Endothelial cell of umbilical vein (primary cell): ENCODE measurements at regions not wholly inside any gene's neighbourhood (a gene's known extent, or its start where the extent isn't known, plus 50 kb on each side); places are given as distances from the start of the nearest gene placed in this dataset.

Experiments used
- BruUV-seq: library from RNA; stranded (reverse); fragments of 400-500 nt; replicated peaks from 2 replicates; lab custom pipeline; 2021; lab: Mats Ljungman, UMichigan
- CTCF ChIA-PET: fragments of 300-600, 350-600 bp; sonication (Branson Sonifier 250); formaldehyde crosslinking; loops from one replicate; lab custom pipeline; 2021; ENCODE audit warnings: antibody characterized with exemption, inconsistent platforms; lab: Charles Lee
- POLR2A ChIA-PET: fragments of 300-600, 350-600 bp; sonication (Branson Sonifier 250); formaldehyde crosslinking; loops from one replicate; lab custom pipeline; 2021; ENCODE audit warnings: antibody characterized with exemption, inconsistent platforms; lab: Charles Lee
- DNase-seq: peaks from one replicate; pipeline ENCODE4 v3.0.0-alpha.2; 2011; ENCODE audit warnings: low read depth, low spot score
- FAIRE-seq: peaks from 2 replicates; lab custom pipeline; 2011; peaks lifted over from hg19 to GRCh38; lab: Jason Lieb, UNC
- H2AFZ ChIP-seq: 2 replicates; pipeline ENCODE4 v1.6.0; 2012; ENCODE audit warnings: low read depth, low read length, control low read depth, inconsistent platforms
- H3K27ac ChIP-seq: 2 replicates; pipeline ENCODE4 v1.5.1; 2011; ENCODE audit warnings: low read depth, mild to moderate bottlenecking, control low read depth, low read length, moderate library complexity; ENCODE audit not compliant: insufficient read depth
- H3K27me3 ChIP-seq, 2 experiments: 2 replicates each; pipeline versions ENCODE4 v1.6.0 to v1.6.1; 2011; ENCODE audit warnings: low read length in 2 of 2, mixed read lengths in 1 of 2; ENCODE audit not compliant: control insufficient read depth in 2 of 2, insufficient read depth in 2 of 2
- H3K36me3 ChIP-seq, 2 experiments: 2 replicates in 1 of 2; 3 replicates in 1 of 2; pipeline ENCODE4 v1.5.1; 2011; ENCODE audit warnings: low read length in 2 of 2, mild to moderate bottlenecking in 1 of 2, moderate library complexity in 1 of 2; ENCODE audit not compliant: control insufficient read depth in 2 of 2, insufficient read depth in 2 of 2; ENCODE audit errors: extremely low read depth in 1 of 2
- H3K4me1 ChIP-seq: 3 replicates; pipeline ENCODE4 v1.5.1; 2011; ENCODE audit warnings: mild to moderate bottlenecking, low read length; ENCODE audit not compliant: control insufficient read depth, insufficient read depth; ENCODE audit errors: extremely low read depth
- H3K4me2 ChIP-seq: 2 replicates; pipeline ENCODE4 v1.6.1; 2011; ENCODE audit warnings: low read length, control low read depth, mixed read lengths; ENCODE audit not compliant: insufficient read depth
- H3K4me3 ChIP-seq, 3 experiments: fragments of 200-600 bp in 1 of 3; sonication (generic), shearing (Covaris generic) in 1 of 3; replicated peaks in 1 of 3; 2 replicates each; pipeline ENCODE4 v1.5.1; 2011 to 2016; ENCODE audit warnings: control low read depth in 3 of 3, low read length in 3 of 3, mild to moderate bottlenecking in 2 of 3, inconsistent platforms in 1 of 3, low read depth in 1 of 3, moderate library complexity in 1 of 3; ENCODE audit not compliant: insufficient read depth in 1 of 3
- H3K79me2 ChIP-seq: 2 replicates; pipeline ENCODE4 v1.6.0; 2012; ENCODE audit warnings: low read length, inconsistent platforms; ENCODE audit not compliant: control insufficient read depth, insufficient read depth
- H3K9ac ChIP-seq: replicated peaks from 2 replicates; pipeline ENCODE3; 2011; ENCODE audit warnings: low read length, control low read depth; ENCODE audit not compliant: insufficient read depth; ENCODE audit errors: extremely low read depth
- H3K9me1 ChIP-seq: replicated peaks from 3 replicates; pipeline ENCODE4 v1.6.0; 2011; ENCODE audit warnings: mild to moderate bottlenecking, low read length; ENCODE audit not compliant: control insufficient read depth, insufficient read depth; ENCODE audit errors: extremely low read depth
- H3K9me3 ChIP-seq: replicated peaks from 2 replicates; pipeline ENCODE4 v1.5.1; 2012; ENCODE audit warnings: low read length, inconsistent platforms; ENCODE audit not compliant: control insufficient read depth, insufficient read depth
- H4K20me1 ChIP-seq: replicated peaks from 2 replicates; pipeline ENCODE3; 2011; ENCODE audit warnings: mild to moderate bottlenecking, low read length; ENCODE audit not compliant: control insufficient read depth, insufficient read depth; ENCODE audit errors: extremely low read depth
- EZH2 ChIP-seq: IDR thresholded peaks from 2 replicates; pipeline ENCODE4 v1.6.1; 2012; ENCODE audit warnings: borderline replicate concordance, low read depth, mild to moderate bottlenecking, moderate library complexity, low read length, inconsistent platforms; ENCODE audit not compliant: severe bottlenecking
- FOS ChIP-seq: IDR thresholded peaks from 2 replicates; pipeline ENCODE4 v1.6.1; 2011; ENCODE audit warnings: mild to moderate bottlenecking, low read length, moderate library complexity, borderline replicate concordance; ENCODE audit not compliant: insufficient read depth
- GATA2 ChIP-seq: IDR thresholded peaks from 2 replicates; pipeline ENCODE4 v1.7.0; 2011; ENCODE audit warnings: low read depth, mild to moderate bottlenecking, moderate library complexity, mixed read lengths, low read length; ENCODE audit not compliant: insufficient read length, insufficient read depth
- JUN ChIP-seq: IDR thresholded peaks from 2 replicates; pipeline ENCODE4 v1.6.1; 2011; ENCODE audit warnings: borderline replicate concordance, low read depth; ENCODE audit not compliant: insufficient read length, insufficient read depth
- MYC ChIP-seq: IDR thresholded peaks from one replicate; pipeline ENCODE4 v1.6.1; 2011; ENCODE audit warnings: mild to moderate bottlenecking, low read depth, low read length
- POLR2A ChIP-seq: IDR thresholded peaks from 2 replicates; pipeline ENCODE4 v1.6.1; 2012; ENCODE audit warnings: low read depth, mild to moderate bottlenecking, control low read depth, low read length
- POLR2AphosphoS5 ChIP-seq: IDR thresholded peaks from 2 replicates; pipeline ENCODE4 v1.6.1; 2012; ENCODE audit warnings: low read depth, mild to moderate bottlenecking, control low read depth, low read length, moderate library complexity; ENCODE audit not compliant: insufficient read depth
- dilution Hi-C: fragments of 300-500 bp; cut with MboI; formaldehyde crosslinking; loops from one replicate; pipeline ENCODE4 v1.15.0; 2019; ENCODE audit warnings: low sequenced_read_pairs; ENCODE audit not compliant: extremely low pct_ligation_motif_present
- intact Hi-C: fragments of 100-400 bp; cut with micrococcal nuclease; formaldehyde crosslinking; loops from one replicate; pipeline ENCODE4 v1.10.0; 2022
- TF ChIP-seq, protein P1 (sequence below), 2 donors: IDR thresholded peaks; 1 replicate in 1 of 2; 2 replicates in 1 of 2; pipeline ENCODE4 v1.5.1; 2011; ENCODE audit warnings: low read length in 2 of 2, mild to moderate bottlenecking in 2 of 2, moderate library complexity in 2 of 2, control low read depth in 1 of 2, inconsistent platforms in 1 of 2, low read depth in 1 of 2; ENCODE audit not compliant: insufficient read depth in 1 of 2; ENCODE audit errors: extremely low read depth in 1 of 2
- TF ChIP-seq, protein P2 (sequence below): IDR thresholded peaks from 2 replicates; pipeline ENCODE4 v1.6.1; 2011; ENCODE audit not compliant: insufficient read depth, insufficient read length

DNA sequence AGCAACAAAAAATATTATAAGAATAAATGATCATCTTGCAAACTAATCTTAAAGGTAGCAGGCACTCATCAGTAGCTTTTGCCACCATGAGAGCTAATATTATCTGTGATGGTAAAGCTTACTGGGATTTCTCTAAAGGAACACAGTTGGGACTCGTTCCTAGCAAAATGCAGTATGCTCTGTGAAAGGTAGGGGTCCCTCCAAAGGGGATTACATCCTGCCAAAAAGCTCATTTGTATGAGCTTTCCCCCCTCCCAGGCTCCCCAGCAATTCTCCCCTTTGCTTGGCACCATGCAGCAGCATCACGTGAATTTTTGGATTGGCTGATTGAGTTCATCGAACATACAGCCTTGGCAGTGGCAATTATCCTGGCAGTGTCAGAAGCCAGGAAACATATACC, 361.0 kb upstream of the PLSCR5 start:
- H3K27me3 ChIP-seq = no peaks in the 10 kb centered on the region
- no peaks in the 10 kb centered on the region for H4K20me1 ChIP-seq
- no TSS peak for BruUV-seq
- FAIRE-seq (no peak), DNase-seq (no peak)
- no peak overlapping the region for H3K27ac ChIP-seq
- H3K4me2 ChIP-seq = no peak overlapping the region
- dilution Hi-C loops = no loop called here
- no peak overlapping the region for H3K9ac ChIP-seq
- POLR2A ChIA-PET = no interaction called here
- H2AFZ ChIP-seq = no peak overlapping the region
- no peaks in the 10 kb centered on the region for H3K9me3 ChIP-seq
- H3K9me1 ChIP-seq = no peaks in the 10 kb centered on the region
- H3K4me1 ChIP-seq = peaks cover 12% of the 10 kb centered on the region
- H3K4me3 ChIP-seq = no peak overlapping the region
- H3K36me3 ChIP-seq = no peaks in the 10 kb centered on the region
- intact Hi-C loops = loop anchor here (5.0 kb wide), 1 partner anchor 219 kb away; no protein-coding TSS in a partner anchor
- no peaks in the 10 kb centered on the region for H3K79me2 ChIP-seq
- TF ChIP-seq MYC = no peak
- no peak for TF ChIP-seq JUN
- TF ChIP-seq EZH2 = no peak
- TF ChIP-seq, protein P1, sequence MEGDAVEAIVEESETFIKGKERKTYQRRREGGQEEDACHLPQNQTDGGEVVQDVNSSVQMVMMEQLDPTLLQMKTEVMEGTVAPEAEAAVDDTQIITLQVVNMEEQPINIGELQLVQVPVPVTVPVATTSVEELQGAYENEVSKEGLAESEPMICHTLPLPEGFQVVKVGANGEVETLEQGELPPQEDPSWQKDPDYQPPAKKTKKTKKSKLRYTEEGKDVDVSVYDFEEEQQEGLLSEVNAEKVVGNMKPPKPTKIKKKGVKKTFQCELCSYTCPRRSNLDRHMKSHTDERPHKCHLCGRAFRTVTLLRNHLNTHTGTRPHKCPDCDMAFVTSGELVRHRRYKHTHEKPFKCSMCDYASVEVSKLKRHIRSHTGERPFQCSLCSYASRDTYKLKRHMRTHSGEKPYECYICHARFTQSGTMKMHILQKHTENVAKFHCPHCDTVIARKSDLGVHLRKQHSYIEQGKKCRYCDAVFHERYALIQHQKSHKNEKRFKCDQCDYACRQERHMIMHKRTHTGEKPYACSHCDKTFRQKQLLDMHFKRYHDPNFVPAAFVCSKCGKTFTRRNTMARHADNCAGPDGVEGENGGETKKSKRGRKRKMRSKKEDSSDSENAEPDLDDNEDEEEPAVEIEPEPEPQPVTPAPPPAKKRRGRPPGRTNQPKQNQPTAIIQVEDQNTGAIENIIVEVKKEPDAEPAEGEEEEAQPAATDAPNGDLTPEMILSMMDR (IDR thresholded peaks at IDR 0.05; ENCODE audit: extremely low read depth in 1 of 2, insufficient read depth in 1 of 2, low read depth in 1 of 2, low read length in 2 of 2) = no peak
- no peak for TF ChIP-seq GATA2
- no peak for TF ChIP-seq POLR2A
- TF ChIP-seq FOS = no peak
- TF ChIP-seq, protein P2, sequence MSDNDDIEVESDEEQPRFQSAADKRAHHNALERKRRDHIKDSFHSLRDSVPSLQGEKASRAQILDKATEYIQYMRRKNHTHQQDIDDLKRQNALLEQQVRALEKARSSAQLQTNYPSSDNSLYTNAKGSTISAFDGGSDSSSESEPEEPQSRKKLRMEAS = no peak
- no peak for TF ChIP-seq POLR2AphosphoS5
- CTCF ChIA-PET = no interaction called here
